ENCODE measurements at regions not wholly inside any gene's neighbourhood (a gene's known extent, or its start where the extent isn't known, plus 50 kb on each side); places are given as distances from the start of the nearest gene placed in this dataset.

GRCh38 chr5:141740885-141741284, 58.9 kb upstream of the ARAP3 start:
- TF ChIP-seq CTCF (conservative IDR thresholded peaks at IDR 0.05; ENCODE audit: low read depth in 2 of 2): no peak
- no peak for TF ChIP-seq REST (IDR thresholded peaks at IDR 0.05; ENCODE audit: unreplicated experiment)
- no peak for TF ChIP-seq EZH2phosphoT487 (IDR thresholded peaks at IDR 0.05; ENCODE audit: unreplicated experiment)
- TF ChIP-seq CREB1 (CRISPR knock-in tag; IDR thresholded peaks at IDR 0.05; ENCODE audit: low read depth): no peak
- TF ChIP-seq JUNB (IDR thresholded peaks at IDR 0.05; ENCODE audit: unreplicated experiment): no peak
- no peak for TF ChIP-seq STAT1 (IDR thresholded peaks at IDR 0.05; ENCODE audit: unreplicated experiment)
- TF ChIP-seq EZH2 (IDR thresholded peaks at IDR 0.05; ENCODE audit: low read depth, unreplicated experiment): no peak
- no peak for TF ChIP-seq ZNF114 (CRISPR knock-in tag; IDR thresholded peaks at IDR 0.05)
- TF ChIP-seq POLR2AphosphoS5 (IDR thresholded peaks at IDR 0.05; ENCODE audit: low read depth): no peak
- TF ChIP-seq ZNF331 (CRISPR knock-in tag; IDR thresholded peaks at IDR 0.05; ENCODE audit: low read depth): no peak
- no peak for TF ChIP-seq ZNF462 (CRISPR knock-in tag; IDR thresholded peaks at IDR 0.05)

Data from GM23338 (cell line).